Right renal cortex interstitium (tissue), 3 donors: ENCODE measurements at regions not wholly inside any gene's neighbourhood (a gene's known extent, or its start where the extent isn't known, plus 50 kb on each side); places are given as distances from the start of the nearest gene placed in this dataset.

ENCODE experiments used
- DNase-seq, 3 donors: peaks; one replicate each; pipeline ENCODE4 v3.0.0-alpha.2; 2013; ENCODE audit warnings: low read depth in 3 of 3, low spot score in 2 of 3

- no peak for DNase-seq
Observed at GRCh38 chr5:58156973-58157701, 302.7 kb downstream of the PLK2 start.

DNA sequence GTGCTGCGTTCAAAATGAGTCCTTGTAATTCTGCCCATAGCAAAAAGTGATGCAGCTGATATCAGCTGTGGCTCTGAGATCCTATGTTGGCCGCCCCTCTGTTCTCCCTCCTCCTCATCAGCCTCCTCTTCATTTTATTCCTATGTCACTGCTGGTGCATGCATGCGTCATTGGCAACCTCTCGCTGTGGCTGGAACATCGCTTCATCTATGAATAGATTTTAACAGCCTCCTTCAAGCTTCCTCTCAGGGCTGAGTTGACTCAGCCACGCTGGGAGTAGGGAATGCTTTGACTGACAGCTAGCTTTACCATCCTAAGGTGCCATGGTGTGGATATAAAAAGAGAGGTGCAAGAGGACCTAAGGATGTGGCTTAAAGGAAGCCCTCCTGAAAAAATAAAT, 303.5 kb downstream of the PLK2 start:
- DNase-seq: no peak

DNA sequence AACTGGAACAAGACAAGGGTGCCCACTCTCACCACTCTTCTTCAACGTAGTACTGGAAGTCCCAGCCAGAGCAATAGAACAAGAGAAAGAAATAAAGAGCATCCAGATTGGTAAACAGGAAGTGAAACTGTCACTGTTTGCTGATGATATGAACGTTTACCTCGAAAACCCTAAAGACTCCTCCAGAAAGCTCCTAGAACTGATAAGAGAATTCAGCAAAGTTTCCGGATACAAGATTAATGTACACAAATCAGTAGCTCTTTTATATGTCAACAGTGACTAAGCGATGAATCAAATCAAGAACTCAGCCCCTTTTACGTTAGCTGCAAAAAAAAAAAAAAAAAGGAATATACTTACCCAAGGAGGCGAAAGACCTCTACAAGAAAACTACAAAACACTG, 306.6 kb downstream of the PLK2 start:
- DNase-seq: no peak

GRCh38 chr5:58151414-58151813, 308.5 kb downstream of the PLK2 start:
- no peak for DNase-seq

DNA sequence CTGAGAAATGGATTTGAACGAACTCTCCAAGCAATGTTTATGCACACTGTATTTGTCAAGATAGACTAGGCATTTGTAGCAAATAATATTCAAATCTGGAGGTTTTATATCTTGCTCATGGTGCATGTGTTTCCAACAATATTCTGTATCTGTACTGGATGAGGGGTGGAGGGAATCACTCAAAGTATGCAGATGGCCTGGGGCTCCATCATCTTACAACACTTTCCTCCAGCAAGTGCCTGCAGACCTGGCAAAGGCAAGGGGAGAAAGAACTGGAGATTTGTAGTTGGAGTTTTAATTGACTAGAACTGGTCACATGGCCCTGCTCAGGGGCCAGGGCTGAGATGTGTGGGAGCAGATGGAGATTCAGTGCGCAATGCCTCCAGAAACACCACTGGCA, 309.0 kb downstream of the PLK2 start:
- no peak for DNase-seq

DNA sequence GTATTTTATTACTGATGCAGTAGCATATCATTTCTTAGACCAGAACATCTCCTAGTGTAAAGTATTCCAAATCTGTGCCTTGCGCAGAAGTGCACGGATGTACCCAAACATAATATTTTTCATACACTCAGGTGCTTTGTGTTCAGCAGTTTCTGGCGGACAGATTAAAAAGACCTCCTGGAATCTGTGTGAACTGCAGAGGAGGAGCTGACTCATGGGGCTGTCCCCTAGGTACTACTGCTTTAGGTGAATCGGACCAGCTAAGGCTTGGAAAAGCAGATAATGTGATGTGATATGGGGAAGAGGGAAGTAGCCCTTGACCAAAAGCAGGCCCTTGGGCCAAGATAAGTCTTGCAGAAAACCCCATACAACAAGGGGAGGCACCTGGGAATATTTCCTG, 310.1 kb downstream of the PLK2 start:
- DNase-seq: no peak

GRCh38 chr5:58149345-58149744, 310.5 kb downstream of the PLK2 start:
- no peak for DNase-seq

- no peak for DNase-seq
Observed at GRCh38 chr5:58148254-58148775, 311.6 kb downstream of the PLK2 start.

GRCh38 chr5:58145397-58145934, 314.4 kb downstream of the PLK2 start:
- DNase-seq: no peak

DNA sequence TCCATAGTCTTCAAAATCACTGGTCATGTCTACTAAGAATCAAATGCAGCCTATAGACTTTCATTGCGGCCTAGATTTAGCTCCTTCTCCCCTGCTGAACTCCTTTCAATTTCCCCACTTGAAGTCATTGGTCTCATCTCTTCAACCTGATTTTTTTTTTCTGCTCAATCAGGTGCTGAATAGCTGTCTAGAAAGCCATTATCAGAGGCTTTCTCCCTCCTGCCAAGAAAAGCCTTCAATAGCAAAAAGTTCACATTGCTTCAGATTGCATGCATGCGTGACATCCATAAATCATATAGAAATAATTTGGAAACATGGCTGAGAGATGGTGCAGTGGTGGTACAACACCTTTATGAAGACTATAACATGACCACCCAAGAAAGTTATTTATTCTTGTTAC, 316.2 kb downstream of the PLK2 start:
- DNase-seq: no peak

- DNase-seq: no peak
Observed at GRCh38 chr5:58143181-58143580, 316.7 kb downstream of the PLK2 start.

- no peak for DNase-seq
Observed at GRCh38 chr5:58138791-58139190, 321.1 kb downstream of the PLK2 start.

- DNase-seq: no peak
Observed at GRCh38 chr5:58136406-58136805, 323.5 kb downstream of the PLK2 start.

- DNase-seq: no peak
Observed at GRCh38 chr5:58135571-58136335, 324.1 kb downstream of the PLK2 start.

- DNase-seq: peak in 2 of 3 donors; percentile 34 to 45
Observed at GRCh38 chr5:58133631-58134296, 326.1 kb downstream of the PLK2 start.

DNA sequence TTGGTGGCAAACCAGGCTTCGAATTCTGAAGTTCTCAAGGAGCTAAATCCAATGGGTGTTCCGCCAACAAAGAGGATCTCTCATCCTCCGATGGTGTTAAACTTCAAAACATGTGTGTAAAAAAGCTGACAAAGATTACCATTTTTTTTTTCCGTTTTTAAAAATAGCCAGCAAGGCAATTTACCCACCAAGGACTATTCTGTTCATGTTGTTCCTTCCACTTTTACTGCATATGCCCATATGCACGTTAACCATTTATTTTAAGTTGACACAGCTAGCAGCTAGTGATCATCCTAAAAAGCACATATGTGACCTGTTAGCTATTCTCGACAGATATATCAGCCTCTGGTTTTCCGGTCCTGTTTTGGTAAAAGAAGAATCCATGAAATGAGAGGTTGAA, 326.7 kb downstream of the PLK2 start:
- DNase-seq: no peak

GRCh38 chr5:58127255-58128220, 332.3 kb downstream of the PLK2 start:
- DNase-seq: no peak

- DNase-seq: no peak
Observed at GRCh38 chr5:58123501-58123900, 336.4 kb downstream of the PLK2 start.

- no peak for DNase-seq
Observed at GRCh38 chr5:58122848-58123392, 337.0 kb downstream of the PLK2 start.

- DNase-seq: no peak
Observed at GRCh38 chr5:58122157-58122556, 337.7 kb downstream of the PLK2 start.
